ENCODE measurements at regions not wholly inside any gene's neighbourhood (a gene's known extent, or its start where the extent isn't known, plus 50 kb on each side); places are given as distances from the start of the nearest gene placed in this dataset.

DNA sequence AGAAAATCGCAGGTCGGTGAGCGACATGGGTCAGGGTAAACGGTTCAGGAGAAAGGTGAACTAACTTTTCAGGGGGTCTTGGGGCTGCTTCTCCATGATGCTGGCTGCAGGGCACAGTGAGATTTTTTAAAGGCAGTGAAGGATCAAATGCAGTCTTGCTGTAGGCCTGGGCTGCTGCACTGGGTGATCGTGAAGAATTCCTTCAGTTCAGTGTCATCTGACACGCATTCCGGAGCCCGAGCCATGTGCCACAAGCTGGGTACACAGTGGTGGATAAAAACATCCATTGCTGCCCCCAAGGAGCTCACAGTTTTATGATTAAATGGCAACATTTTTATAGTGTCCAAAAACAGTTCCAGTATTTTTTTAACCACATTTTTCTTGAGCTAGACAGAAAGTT, 56.3 kb upstream of the GPR12 start:
- DNase-seq (ENCODE audit: low spot score) = no peak

GRCh38 chr13:26813980-26814348, 53.4 kb upstream of the GPR12 start:
- TF ChIP-seq, protein P1, sequence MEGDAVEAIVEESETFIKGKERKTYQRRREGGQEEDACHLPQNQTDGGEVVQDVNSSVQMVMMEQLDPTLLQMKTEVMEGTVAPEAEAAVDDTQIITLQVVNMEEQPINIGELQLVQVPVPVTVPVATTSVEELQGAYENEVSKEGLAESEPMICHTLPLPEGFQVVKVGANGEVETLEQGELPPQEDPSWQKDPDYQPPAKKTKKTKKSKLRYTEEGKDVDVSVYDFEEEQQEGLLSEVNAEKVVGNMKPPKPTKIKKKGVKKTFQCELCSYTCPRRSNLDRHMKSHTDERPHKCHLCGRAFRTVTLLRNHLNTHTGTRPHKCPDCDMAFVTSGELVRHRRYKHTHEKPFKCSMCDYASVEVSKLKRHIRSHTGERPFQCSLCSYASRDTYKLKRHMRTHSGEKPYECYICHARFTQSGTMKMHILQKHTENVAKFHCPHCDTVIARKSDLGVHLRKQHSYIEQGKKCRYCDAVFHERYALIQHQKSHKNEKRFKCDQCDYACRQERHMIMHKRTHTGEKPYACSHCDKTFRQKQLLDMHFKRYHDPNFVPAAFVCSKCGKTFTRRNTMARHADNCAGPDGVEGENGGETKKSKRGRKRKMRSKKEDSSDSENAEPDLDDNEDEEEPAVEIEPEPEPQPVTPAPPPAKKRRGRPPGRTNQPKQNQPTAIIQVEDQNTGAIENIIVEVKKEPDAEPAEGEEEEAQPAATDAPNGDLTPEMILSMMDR (IDR thresholded peaks at IDR 0.05; ENCODE audit: extremely low read depth, missing control alignments) = no peak
- DNase-seq (ENCODE audit: low spot score) = no peak

More for the DNA sequence above, 56.3 kb upstream of the GPR12 start:
- TF ChIP-seq, protein P1 (IDR thresholded peaks at IDR 0.05; ENCODE audit: extremely low read depth, missing control alignments) = no peak

GRCh38 chr13:26813321-26813979, 52.9 kb upstream of the GPR12 start:
- DNase-seq (ENCODE audit: low spot score) = no peak
- TF ChIP-seq, protein P1 (IDR thresholded peaks at IDR 0.05; ENCODE audit: extremely low read depth, missing control alignments) = no peak

- no peak for DNase-seq (ENCODE audit: low spot score)
- TF ChIP-seq, protein P1 (IDR thresholded peaks at IDR 0.05; ENCODE audit: extremely low read depth, missing control alignments) = no peak
Measured at GRCh38 chr13:26811581-26811980, 51.0 kb upstream of the GPR12 start.

All from GM20000 (cell line).